MM.1S (cell line): ENCODE measurements at regions not wholly inside any gene's neighbourhood (a gene's known extent, or its start where the extent isn't known, plus 50 kb on each side); places are given as distances from the start of the nearest gene placed in this dataset.

Experiments
- CTCF ChIP-seq: fragments of 300-600 bp; sonication (generic); IDR thresholded peaks from 2 replicates; pipeline ENCODE4 v1.5.1; 2016; ENCODE audit warnings: antibody characterized with exemption, low read length, mixed read lengths
- EZH2 ChIP-seq: fragments of 300-600 bp; sonication (generic); optimal IDR thresholded peaks from 2 replicates; pipeline ENCODE3; 2017; ENCODE audit warnings: low read depth, mild to moderate bottlenecking, antibody characterized with exemption, low read length, mixed read lengths
- EZH2phosphoT487 ChIP-seq: fragments of 300-600 bp; sonication (generic); IDR thresholded peaks from 2 replicates; pipeline ENCODE4 v1.6.1; 2018; ENCODE audit warnings: antibody characterized with exemption, low read length

DNA sequence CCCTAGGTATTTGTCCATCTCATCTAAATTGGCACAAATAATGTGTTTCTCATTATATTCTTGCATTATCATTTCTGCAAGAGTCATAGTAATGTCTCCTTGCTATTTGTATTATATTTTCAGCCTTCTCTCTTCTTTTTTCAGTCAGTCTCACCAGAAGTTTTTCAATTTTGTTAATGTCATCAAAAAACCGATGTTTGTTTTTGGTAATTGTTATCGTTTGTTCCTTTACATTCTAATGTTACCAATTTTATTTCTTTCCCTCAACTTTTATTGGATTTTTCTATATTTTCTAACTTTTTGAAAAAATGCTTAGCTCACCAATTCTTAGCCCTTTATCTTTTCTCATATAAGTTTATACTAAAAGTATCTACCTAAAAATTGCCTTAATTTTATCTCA is 82.2 kb upstream of the NRSN1 start:
- TF ChIP-seq CTCF (no peak), EZH2 (no peak), EZH2phosphoT487 (no peak)
